ENCODE measurements at regions not wholly inside any gene's neighbourhood (a gene's known extent, or its start where the extent isn't known, plus 50 kb on each side); places are given as distances from the start of the nearest gene placed in this dataset.

DNA sequence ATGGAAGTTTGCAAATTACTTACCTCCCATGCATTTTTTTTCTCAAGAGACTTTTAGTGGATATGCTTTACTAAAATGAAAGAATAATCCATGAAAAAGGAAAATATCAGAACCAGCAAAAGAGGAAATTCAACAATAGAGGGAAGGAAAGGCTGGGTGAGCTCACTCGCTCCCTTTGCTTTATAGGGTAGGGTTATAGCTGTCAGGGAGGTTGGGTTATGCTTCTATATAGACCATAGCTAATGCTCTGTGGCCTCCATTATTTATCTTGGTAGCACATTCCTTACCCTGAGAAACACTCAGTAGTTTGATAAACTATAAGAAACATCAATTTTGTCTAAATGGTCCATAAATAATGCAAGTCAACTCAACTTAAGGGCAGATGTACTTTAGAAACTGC, 215.9 kb upstream of the FAR2 start:
- Histone ChIP-seq H3K4me1 (ENCODE audit: control insufficient read depth, insufficient read depth, low read length) (no peaks in the 10 kb centered on the region), H3K27me3 (replicated peaks in 1 of 2; ENCODE audit: control insufficient read depth in 2 of 2, insufficient read depth in 2 of 2, low read length in 1 of 2) (no peaks in the 10 kb centered on the region), H3K27ac (ENCODE audit: control insufficient read depth, insufficient read depth) (no peak overlapping the region), H3K4me3 (no peak overlapping the region), H3K9me3 (replicated peaks; ENCODE audit: control insufficient read depth, insufficient read depth, low read length) (no peaks in the 10 kb centered on the region), H3K4me2 (ENCODE audit: control insufficient read depth, insufficient read depth) (no peak overlapping the region), H4K20me1 (ENCODE audit: control insufficient read depth, insufficient read depth) (no peaks in the 10 kb centered on the region), H3K79me2 (ENCODE audit: control insufficient read depth, insufficient read depth, low read length) (no peaks in the 10 kb centered on the region), H3K36me3 (ENCODE audit: control insufficient read depth in 2 of 2, insufficient read depth in 2 of 2, low read length in 1 of 2) (no peaks in the 10 kb centered on the region), H2AFZ (ENCODE audit: control insufficient read depth, low read depth, low read length) (no peak overlapping the region), H3K9ac (ENCODE audit: control insufficient read depth, insufficient read depth, low read length) (no peak overlapping the region)
- DNase-seq (ENCODE audit: low read depth, low spot score) = no peak
- ATAC-seq = no peak
- in situ Hi-C loops (cut with MboI) (no loop called here), intact Hi-C loops (cut with micrococcal nuclease; ENCODE audit: unreplicated experiment) (no loop called here)
- RAD21 ChIA-PET (ENCODE audit: unreplicated experiment) = no interaction called here
- SMC1A ChIA-PET (ENCODE audit: uncharacterized antibody, unreplicated experiment) = no interaction called here
- TF ChIP-seq, protein P1, sequence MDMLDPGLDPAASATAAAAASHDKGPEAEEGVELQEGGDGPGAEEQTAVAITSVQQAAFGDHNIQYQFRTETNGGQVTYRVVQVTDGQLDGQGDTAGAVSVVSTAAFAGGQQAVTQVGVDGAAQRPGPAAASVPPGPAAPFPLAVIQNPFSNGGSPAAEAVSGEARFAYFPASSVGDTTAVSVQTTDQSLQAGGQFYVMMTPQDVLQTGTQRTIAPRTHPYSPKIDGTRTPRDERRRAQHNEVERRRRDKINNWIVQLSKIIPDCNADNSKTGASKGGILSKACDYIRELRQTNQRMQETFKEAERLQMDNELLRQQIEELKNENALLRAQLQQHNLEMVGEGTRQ (IDR thresholded peaks at IDR 0.05; ENCODE audit: borderline replicate concordance, low read depth, low read length) = no peak
- 0% methylated on average over 1 of the region's 1 CpG for WGBS (ENCODE audit: insufficient coverage, insufficient replicate concordance, low lambda C conversion rate, missing lambda C conversion rate)
- POLR2A ChIA-PET = no interaction called here
- no TSS peak for BruUV-seq (replicated peaks)
- FAIRE-seq = no peak
- CTCF ChIA-PET = interaction anchor here (1.2 kb wide), 1 partner anchor 78 kb away, joined by 5 read pairs; no protein-coding TSS in a partner anchor

DNA sequence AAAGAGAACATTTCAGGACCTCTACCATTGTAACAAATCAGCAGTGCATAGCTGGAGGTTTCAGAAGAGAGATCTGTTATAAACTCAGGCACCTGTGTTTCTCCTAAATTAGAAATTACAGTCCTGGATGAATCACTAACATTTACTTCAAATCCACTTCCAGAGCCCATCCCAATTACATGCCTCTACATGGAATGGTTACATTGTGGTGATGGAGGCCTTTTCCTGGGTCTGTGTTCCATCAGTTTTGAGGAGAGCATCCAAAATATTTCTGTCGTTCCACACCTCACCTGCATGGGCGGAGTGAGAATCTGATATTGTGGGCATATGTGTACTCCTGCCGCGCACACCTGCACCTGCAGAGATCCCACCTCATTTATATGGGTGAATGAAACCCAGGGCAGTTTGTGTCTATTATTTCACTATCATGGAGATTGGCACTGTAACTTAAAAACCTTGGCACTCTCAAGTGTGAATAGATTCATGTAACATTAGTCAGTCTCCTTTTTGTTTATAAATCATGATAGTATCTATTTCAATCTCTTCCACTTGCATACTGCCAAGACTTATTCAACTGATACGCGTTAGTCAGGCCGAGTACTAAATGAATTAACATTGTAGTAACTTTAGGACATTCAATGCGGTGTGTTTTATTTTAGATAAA, 215.1 kb upstream of the FAR2 start:
- Histone ChIP-seq H4K20me1 (ENCODE audit: control insufficient read depth, insufficient read depth) (no peaks in the 10 kb centered on the region), H3K4me1 (ENCODE audit: control insufficient read depth, insufficient read depth, low read length) (no peaks in the 10 kb centered on the region), H3K9me3 (replicated peaks; ENCODE audit: control insufficient read depth, insufficient read depth, low read length) (no peaks in the 10 kb centered on the region), H3K79me2 (ENCODE audit: control insufficient read depth, insufficient read depth, low read length) (no peaks in the 10 kb centered on the region), H3K4me2 (ENCODE audit: control insufficient read depth, insufficient read depth) (no peak overlapping the region), H2AFZ (ENCODE audit: control insufficient read depth, low read depth, low read length) (no peak overlapping the region), H3K27ac (ENCODE audit: control insufficient read depth, insufficient read depth) (no peak overlapping the region), H3K4me3 (no peak overlapping the region), H3K9ac (ENCODE audit: control insufficient read depth, insufficient read depth, low read length) (no peak overlapping the region), H3K27me3 (replicated peaks in 1 of 2; ENCODE audit: control insufficient read depth in 2 of 2, insufficient read depth in 2 of 2, low read length in 1 of 2) (no peaks in the 10 kb centered on the region), H3K36me3 (ENCODE audit: control insufficient read depth in 2 of 2, insufficient read depth in 2 of 2, low read length in 1 of 2) (no peaks in the 10 kb centered on the region)
- ChIA-PET SMC1A (ENCODE audit: uncharacterized antibody, unreplicated experiment) (no interaction called here), CTCF (no interaction called here), RAD21 (ENCODE audit: unreplicated experiment) (no interaction called here), POLR2A (no interaction called here)
- ATAC-seq (no peak), DNase-seq (ENCODE audit: low read depth, low spot score) (no peak), FAIRE-seq (no peak)
- in situ Hi-C loops (cut with MboI) (no loop called here), intact Hi-C loops (cut with micrococcal nuclease; ENCODE audit: unreplicated experiment) (no loop called here)
- 56% methylated on average over 8 of the region's 8 CpGs for WGBS (ENCODE audit: insufficient coverage, insufficient replicate concordance, low lambda C conversion rate, missing lambda C conversion rate)
- TF ChIP-seq TCF12 (IDR thresholded peaks at IDR 0.05; ENCODE audit: low read depth, low read length) (no peak), CHD4 (IDR thresholded peaks at IDR 0.05) (no peak), NFIC (IDR thresholded peaks at IDR 0.05; ENCODE audit: low read depth, low read length) (no peak)
- TF ChIP-seq, protein P2, sequence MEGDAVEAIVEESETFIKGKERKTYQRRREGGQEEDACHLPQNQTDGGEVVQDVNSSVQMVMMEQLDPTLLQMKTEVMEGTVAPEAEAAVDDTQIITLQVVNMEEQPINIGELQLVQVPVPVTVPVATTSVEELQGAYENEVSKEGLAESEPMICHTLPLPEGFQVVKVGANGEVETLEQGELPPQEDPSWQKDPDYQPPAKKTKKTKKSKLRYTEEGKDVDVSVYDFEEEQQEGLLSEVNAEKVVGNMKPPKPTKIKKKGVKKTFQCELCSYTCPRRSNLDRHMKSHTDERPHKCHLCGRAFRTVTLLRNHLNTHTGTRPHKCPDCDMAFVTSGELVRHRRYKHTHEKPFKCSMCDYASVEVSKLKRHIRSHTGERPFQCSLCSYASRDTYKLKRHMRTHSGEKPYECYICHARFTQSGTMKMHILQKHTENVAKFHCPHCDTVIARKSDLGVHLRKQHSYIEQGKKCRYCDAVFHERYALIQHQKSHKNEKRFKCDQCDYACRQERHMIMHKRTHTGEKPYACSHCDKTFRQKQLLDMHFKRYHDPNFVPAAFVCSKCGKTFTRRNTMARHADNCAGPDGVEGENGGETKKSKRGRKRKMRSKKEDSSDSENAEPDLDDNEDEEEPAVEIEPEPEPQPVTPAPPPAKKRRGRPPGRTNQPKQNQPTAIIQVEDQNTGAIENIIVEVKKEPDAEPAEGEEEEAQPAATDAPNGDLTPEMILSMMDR (IDR thresholded peaks at IDR 0.05 in 2 of 3, conservative IDR thresholded peaks at IDR 0.05 in 1 of 3; ENCODE audit: control insufficient read depth in 2 of 3, extremely low read depth in 1 of 3, insufficient read depth in 1 of 3, low read depth in 3 of 3, low read length in 3 of 3) = no peak
- BruUV-seq (replicated peaks) = no TSS peak
